Hepatic stellate cell (primary cell): ENCODE measurements at regions not wholly inside any gene's neighbourhood (a gene's known extent, or its start where the extent isn't known, plus 50 kb on each side); places are given as distances from the start of the nearest gene placed in this dataset.

Experiments used
- DNase-seq: peaks from one replicate; pipeline ENCODE4 v3.0.0; 2011; ENCODE audit warnings: low spot score

- DNase-seq: no peak
Observed at GRCh38 chr2:128632501-128632800, 313.8 kb upstream of the HS6ST1 start.

DNA sequence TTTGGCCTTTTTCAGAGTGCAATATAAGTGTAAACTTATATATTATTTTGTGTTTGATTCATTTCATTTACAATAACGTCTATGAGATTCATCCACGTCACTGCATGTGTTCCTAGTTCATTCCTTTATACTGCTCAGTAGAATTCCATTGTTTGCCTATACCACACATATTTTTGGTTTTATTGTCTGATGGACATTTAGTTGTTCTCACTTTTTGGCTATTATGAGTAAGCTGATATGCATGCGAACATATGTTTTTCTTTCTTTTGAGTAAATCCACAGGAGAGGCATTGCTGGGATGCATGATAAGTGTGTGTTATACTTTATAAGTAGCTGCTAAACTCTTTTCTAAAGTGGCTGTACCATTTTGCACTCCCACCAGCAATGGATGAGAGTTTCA lies 314.8 kb upstream of the HS6ST1 start:
- no peak for DNase-seq

GRCh38 chr2:128635361-128635900 lies 316.8 kb upstream of the HS6ST1 start:
- no peak for DNase-seq

- no peak for DNase-seq
Observed at GRCh38 chr2:128636802-128637147, 318.1 kb upstream of the HS6ST1 start.

- no peak for DNase-seq
Observed at GRCh38 chr2:128637481-128638155, 318.9 kb upstream of the HS6ST1 start.

DNA sequence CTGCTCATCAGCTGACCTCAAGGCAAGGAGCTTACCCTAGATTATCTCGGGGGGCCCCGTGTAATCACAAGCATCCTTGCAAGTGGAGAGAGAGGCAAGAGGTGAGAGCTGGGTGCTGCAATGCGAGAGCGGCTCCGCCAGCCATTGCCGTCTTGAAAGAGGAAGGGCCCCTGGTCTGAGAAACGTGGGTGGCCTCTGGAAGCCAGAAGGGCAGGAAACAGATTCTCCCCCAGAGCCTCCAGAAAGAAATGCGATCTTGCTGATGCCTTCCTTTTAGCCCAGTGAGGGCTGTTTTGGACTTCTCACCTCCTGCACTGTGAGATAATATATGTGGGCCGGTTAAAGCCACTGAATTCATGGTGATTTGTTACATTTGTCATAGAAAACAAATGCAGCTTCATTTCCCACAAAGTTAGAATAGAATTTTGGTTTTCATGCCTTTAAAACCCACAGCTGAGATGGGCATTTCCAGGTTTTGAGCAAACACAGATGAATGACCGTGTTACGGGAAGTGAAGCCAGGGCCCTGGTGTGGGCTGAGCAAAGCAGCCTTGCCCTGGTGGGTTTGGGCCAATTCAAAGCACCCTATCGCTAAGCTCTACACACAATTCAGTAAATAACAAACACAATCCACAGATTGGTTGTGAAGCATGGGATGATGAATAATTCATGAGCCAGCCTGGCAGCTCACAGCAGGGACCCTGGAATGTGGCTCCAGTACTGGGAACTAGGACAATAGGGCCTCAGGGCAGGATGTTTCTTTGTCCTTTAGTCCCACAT lies 319.9 kb upstream of the HS6ST1 start:
- no peak for DNase-seq

GRCh38 chr2:128639120-128639477 lies 320.4 kb upstream of the HS6ST1 start:
- DNase-seq: no peak

DNA sequence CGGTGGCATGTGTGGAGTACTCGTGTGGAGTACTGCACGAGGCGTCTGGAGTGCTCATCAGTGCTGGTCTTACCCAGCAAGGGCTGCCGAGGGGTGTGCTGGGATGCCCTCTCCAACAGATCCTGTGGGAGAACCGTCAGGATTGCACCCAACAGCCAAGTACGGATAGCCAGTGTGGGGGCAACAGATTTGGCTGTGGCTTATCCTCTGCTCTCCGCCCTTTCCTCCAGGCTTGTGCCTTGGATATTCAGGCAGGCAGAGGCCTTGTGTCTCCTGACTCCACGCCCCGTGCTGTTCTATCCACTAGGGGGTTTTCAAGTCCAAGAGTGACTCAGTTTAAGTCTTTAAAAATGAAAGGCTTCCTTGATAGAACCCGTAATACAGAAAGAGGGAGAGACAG lies 321.0 kb upstream of the HS6ST1 start:
- DNase-seq: no peak

- no peak for DNase-seq
Observed at GRCh38 chr2:128640166-128640844, 321.6 kb upstream of the HS6ST1 start.

DNA sequence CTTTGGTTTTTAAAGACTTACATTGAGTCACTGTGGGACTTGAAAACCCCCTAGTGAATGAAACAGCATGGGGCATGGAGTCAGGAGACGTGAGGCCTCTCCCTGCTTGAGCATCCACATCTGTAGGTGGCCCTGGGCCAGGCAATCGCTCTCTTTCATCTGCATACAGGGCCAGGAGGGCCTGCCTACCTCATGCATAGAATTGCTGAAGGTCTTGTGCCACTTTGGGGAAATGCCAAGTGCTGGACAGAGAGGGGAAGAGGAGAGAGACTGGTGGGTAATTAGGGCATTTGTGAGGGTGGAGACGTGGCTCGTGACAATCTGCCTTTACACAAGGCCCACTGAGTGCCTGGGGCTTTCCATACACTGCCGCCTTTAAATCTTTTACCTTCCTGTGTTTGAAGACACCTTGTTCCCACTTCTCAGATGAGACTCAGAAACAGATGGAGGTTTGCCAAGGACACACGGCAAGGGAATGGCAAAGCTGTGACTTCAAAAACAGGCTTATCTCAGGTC lies 322.2 kb upstream of the HS6ST1 start:
- DNase-seq: no peak

DNA sequence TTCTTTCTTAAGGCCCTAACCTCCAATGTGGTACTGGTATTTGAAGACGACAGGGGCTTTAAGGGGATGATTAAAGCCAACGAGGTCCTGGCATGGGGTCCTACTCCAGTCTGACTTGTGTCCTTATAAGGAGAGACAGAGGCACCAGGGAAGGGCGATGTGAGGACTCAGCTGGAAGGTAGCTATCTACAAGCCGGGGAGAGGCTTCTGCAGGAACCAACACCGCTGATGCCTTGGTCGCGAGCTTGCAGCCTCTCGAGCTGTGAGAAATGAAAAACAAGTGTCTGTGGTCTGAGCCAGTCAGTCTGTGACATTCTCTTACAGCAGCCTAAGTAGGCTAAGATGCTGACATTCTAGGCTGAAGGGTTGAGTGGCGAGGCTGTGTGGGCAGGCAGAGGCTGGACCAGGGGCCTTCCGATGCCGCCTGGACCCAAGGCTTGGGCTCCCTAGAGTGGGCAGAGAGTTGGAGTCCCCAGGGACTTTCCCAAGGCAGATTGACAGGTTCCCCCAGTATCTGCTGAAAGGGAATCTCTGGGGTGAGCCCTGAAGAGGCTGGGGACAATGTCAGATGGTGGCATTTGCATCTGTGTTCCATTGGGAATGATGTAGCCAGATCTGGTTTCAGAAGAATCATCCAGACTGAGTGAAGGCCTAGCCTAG lies 322.9 kb upstream of the HS6ST1 start:
- DNase-seq: no peak

DNA sequence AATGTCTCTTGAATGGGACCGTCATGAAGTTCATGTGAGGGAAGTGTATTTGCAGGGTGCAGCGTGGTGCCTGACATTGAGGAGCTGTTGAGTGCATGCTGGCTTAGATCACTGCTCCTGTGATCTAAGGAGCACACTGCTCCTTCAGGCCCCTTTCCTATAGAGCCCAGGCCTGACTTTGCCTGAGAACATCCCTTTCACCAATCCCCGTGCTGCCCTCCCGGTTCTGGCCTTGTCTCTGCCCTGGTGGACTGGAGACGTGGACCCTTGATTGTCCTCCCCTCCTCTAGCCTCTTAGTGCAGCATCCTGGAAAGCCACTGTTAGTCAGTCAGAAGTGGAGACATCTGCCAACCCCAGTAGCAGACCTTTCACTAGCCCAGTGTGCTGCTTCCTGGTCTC lies 323.6 kb upstream of the HS6ST1 start:
- DNase-seq: no peak

DNA sequence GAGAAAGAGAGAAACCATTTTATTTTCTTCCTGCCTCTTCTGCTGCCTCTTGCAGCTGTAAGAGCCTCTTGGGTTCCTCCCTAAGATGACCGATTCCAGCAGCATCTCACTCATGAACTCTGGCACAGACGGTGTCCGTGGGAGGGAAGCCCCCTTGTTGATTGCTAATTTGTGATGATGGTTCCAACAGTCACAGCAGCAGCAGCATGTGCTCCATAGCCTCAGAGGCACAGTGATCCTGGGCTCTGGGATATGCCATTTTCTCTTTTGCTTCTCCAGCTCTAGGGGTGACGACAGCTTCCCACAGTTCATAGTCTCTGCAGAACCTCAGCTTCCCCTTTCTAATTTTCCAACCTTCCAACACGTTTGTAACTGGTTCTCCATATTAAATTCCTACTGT lies 324.2 kb upstream of the HS6ST1 start:
- no peak for DNase-seq

- no peak for DNase-seq
Observed at GRCh38 chr2:128643221-128644065, 324.8 kb upstream of the HS6ST1 start.

DNA sequence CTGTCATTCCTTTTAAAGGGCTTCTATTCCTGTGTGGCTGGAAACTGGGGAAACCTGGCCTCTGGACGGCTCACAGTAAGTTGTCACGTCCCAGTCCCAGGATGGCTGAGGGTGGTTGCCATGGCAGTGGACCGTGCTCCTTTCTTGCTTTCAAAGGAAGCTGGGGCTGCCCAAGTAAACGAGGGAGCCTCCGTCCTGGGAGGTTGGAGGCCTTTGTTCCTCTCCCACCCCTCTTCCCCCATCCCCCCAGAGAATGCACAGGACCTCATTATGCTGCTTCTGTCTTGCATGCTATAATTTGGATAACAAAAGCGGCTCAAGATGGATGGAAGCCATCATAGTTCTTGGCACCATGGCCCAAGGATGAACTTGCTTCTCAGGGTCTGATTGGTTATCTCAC lies 325.5 kb upstream of the HS6ST1 start:
- DNase-seq: no peak

DNA sequence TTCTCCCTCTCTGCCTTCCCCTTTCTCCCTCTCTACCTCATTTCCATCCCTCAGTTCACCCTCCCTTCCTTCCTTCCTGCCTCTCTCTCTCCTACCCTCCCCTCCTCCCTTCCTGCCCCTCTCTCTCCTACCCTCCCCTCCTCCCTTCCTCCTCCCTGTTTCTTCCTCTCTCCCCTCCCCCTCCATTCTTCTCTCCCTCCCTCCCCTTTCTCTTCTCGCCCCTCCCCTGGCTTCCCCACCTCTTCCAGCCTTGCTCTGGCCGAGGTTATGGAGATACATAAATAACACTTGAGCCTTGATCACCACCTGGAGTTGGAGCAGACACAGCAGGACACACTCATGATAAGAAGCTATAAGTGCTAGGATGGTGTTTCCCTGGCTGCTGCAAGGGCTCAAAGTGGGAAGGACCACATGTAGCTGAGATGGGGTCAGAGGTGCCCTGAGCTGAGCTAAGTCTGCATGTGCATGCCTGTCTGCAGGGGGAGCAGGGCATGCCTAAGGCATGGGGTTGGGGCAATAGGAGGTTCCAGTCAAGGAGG lies 326.1 kb upstream of the HS6ST1 start:
- no peak for DNase-seq

DNA sequence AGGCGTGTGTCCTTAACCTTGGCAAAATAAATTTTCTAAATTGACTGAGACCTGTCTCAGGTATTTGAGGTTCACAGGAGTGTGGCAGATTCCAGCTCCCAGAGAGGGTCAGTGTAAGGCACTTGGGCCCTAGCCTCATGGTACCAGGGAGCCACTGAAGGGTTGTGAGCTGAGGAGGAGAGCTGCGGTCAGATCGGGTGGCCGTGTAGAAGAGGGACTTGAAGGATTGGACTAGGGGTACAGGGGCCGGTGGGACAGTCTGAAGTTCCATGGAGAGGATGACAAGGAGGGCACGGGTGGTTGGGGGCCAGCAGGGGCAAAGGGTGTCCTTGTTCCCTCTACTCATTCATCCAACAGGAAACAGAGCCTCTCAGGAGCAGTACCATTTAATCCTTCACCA lies 327.0 kb upstream of the HS6ST1 start:
- DNase-seq: no peak

DNA sequence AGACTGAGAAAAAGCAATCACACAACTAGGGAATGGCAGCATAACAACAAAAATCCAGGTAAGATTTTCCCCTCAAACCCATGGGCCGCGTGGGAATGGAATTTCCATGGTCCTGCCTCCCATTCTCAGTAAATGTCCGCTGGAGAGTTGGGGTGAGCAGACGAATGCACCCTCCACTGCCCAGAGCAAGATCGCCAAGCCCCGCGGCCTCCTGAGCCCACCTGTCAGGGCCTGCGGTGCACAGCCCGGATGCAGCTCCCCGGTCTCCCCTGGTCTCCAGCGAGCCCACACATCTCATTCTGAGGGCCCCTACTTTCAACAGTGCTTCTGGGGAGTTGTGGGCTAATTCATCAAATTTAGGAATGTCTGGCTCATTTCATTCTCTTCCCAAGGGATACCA lies 327.4 kb upstream of the HS6ST1 start:
- no peak for DNase-seq

GRCh38 chr2:128646691-128647090 lies 328.0 kb upstream of the HS6ST1 start:
- no peak for DNase-seq

DNA sequence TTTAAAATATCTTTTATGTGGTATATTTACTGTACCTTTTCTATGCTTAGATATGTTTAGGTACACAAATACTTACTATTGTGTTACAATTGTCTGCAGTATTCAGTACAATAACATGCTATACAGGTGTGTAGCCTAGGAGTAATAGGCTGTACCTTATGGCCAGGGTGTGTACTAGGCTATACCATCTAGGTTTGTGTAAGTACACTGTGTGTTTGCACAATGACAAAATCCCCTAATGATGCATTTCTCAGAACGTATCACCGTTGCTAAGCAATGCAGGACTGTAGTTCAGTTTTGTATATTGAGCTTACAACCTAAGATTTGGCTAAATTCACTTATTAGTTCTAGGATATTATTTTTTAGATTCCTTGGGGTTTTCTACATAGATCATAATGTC lies 332.3 kb upstream of the HS6ST1 start:
- no peak for DNase-seq

GRCh38 chr2:128654408-128654807 lies 335.7 kb upstream of the HS6ST1 start:
- DNase-seq: no peak
